GM23338 (cell line): ENCODE measurements at regions not wholly inside any gene's neighbourhood (a gene's known extent, or its start where the extent isn't known, plus 50 kb on each side); places are given as distances from the start of the nearest gene placed in this dataset.

Source experiments
- CREB1 ChIP-seq: fragments of 250-450 bp; sonication (Bioruptor Pico); IDR thresholded peaks from 2 replicates; pipeline ENCODE4 v1.5.0; 2020; ENCODE audit warnings: low read depth, mild to moderate bottlenecking, moderate library complexity
- CTCF ChIP-seq, 2 experiments: fragments of 200-600 bp in 1 of 2; sonication (generic) in 1 of 2; conservative IDR thresholded peaks; 2 replicates each; pipeline versions ENCODE4 v1.5.1 to v1.6.1; 2016 to 2017; ENCODE audit warnings: antibody characterized with exemption in 2 of 2, low read depth in 2 of 2, mild to moderate bottlenecking in 2 of 2, moderate library complexity in 1 of 2
- ETS1 ChIP-seq: IDR thresholded peaks from 2 replicates; pipeline ENCODE4 v1.6.1; 2016; ENCODE audit warnings: antibody characterized with exemption
- EZH2 ChIP-seq: fragments of 200-600 bp; sonication (generic); IDR thresholded peaks from one replicate; pipeline ENCODE4 v1.8.0; 2017; ENCODE audit warnings: antibody characterized with exemption, mild to moderate bottlenecking, low read depth; ENCODE audit not compliant: unreplicated experiment
- EZH2phosphoT487 ChIP-seq: fragments of 200-600 bp; sonication (generic); IDR thresholded peaks from one replicate; pipeline ENCODE4 v1.8.1; 2018; ENCODE audit warnings: antibody characterized with exemption; ENCODE audit not compliant: unreplicated experiment
- JUNB ChIP-seq: IDR thresholded peaks from one replicate; pipeline ENCODE4 v1.6.1; 2016; ENCODE audit warnings: antibody characterized with exemption; ENCODE audit not compliant: unreplicated experiment
- NANOG ChIP-seq: IDR thresholded peaks from 2 replicates; pipeline ENCODE4 v1.6.1; 2016; ENCODE audit warnings: antibody characterized with exemption, borderline replicate concordance
- POLR2AphosphoS5 ChIP-seq: IDR thresholded peaks from 2 replicates; pipeline ENCODE4 v1.6.1; 2016; ENCODE audit warnings: antibody characterized with exemption, low read depth
- REST ChIP-seq: IDR thresholded peaks from one replicate; pipeline ENCODE4 v1.6.1; 2018; ENCODE audit warnings: antibody characterized with exemption; ENCODE audit not compliant: unreplicated experiment
- STAT1 ChIP-seq: IDR thresholded peaks from one replicate; pipeline ENCODE4 v1.6.1; 2016; ENCODE audit warnings: antibody characterized with exemption; ENCODE audit not compliant: unreplicated experiment
- ZNF114 ChIP-seq: fragments of 250-450 bp; sonication (Bioruptor Pico); IDR thresholded peaks from 2 replicates; pipeline ENCODE4 v1.5.0; 2020; ENCODE audit warnings: mild to moderate bottlenecking, moderate library complexity
- ZNF331 ChIP-seq: fragments of 250-450 bp; sonication (Bioruptor Pico); IDR thresholded peaks from 2 replicates; pipeline ENCODE4 v1.5.0; 2020; ENCODE audit warnings: low read depth, mild to moderate bottlenecking, moderate library complexity

- TF ChIP-seq ZNF114 (CRISPR knock-in tag) (no peak), POLR2AphosphoS5 (no peak), REST (no peak), EZH2 (no peak), CTCF (conservative IDR thresholded peaks at IDR 0.05; ENCODE audit: low read depth in 2 of 2) (no peak), ZNF331 (no peak), ETS1 (no peak), NANOG (no peak), JUNB (no peak), STAT1 (no peak), EZH2phosphoT487 (no peak), CREB1 (CRISPR knock-in tag) (no peak)
Measured at GRCh38 chr5:125257057-125257972, 510.9 kb upstream of the ZNF608 start.
